ENCODE measurements at regions not wholly inside any gene's neighbourhood (a gene's known extent, or its start where the extent isn't known, plus 50 kb on each side); places are given as distances from the start of the nearest gene placed in this dataset.

GRCh38 chr9:13387734-13388067, 108.2 kb upstream of the MPDZ start:
- no peaks in the 10 kb centered on the region for H3K36me3 ChIP-seq (ENCODE audit: control insufficient read depth, insufficient read depth, low read length)
- H3K27me3 ChIP-seq (replicated peaks; ENCODE audit: control insufficient read depth, insufficient read depth, low read length): no peaks in the 10 kb centered on the region
- no peak for DNase-seq (ENCODE audit: extremely low read depth, insufficient read length)
- H3K4me3 ChIP-seq (replicated peaks; ENCODE audit: low read depth, low read length): no peak overlapping the region
- no peak for TF ChIP-seq CTCF (IDR thresholded peaks at IDR 0.05; ENCODE audit: insufficient read depth, low read length, poor library complexity, severe bottlenecking)

GRCh38 chr9:13386935-13387733, 107.6 kb upstream of the MPDZ start:
- Histone ChIP-seq H3K4me3 (replicated peaks; ENCODE audit: low read depth, low read length) (no peak overlapping the region), H3K27me3 (replicated peaks; ENCODE audit: control insufficient read depth, insufficient read depth, low read length) (no peaks in the 10 kb centered on the region), H3K36me3 (ENCODE audit: control insufficient read depth, insufficient read depth, low read length) (no peaks in the 10 kb centered on the region)
- DNase-seq (ENCODE audit: extremely low read depth, insufficient read length): no peak
- no peak for TF ChIP-seq CTCF (IDR thresholded peaks at IDR 0.05; ENCODE audit: insufficient read depth, low read length, poor library complexity, severe bottlenecking)

GRCh38 chr9:13386316-13386715, 106.8 kb upstream of the MPDZ start:
- DNase-seq (ENCODE audit: extremely low read depth, insufficient read length): no peak
- Histone ChIP-seq H3K36me3 (ENCODE audit: control insufficient read depth, insufficient read depth, low read length) (no peaks in the 10 kb centered on the region), H3K4me3 (replicated peaks; ENCODE audit: low read depth, low read length) (no peak overlapping the region), H3K27me3 (replicated peaks; ENCODE audit: control insufficient read depth, insufficient read depth, low read length) (no peaks in the 10 kb centered on the region)
- no peak for TF ChIP-seq CTCF (IDR thresholded peaks at IDR 0.05; ENCODE audit: insufficient read depth, low read length, poor library complexity, severe bottlenecking)

GRCh38 chr9:13383855-13384254, 104.4 kb upstream of the MPDZ start:
- Histone ChIP-seq H3K36me3 (ENCODE audit: control insufficient read depth, insufficient read depth, low read length) (no peaks in the 10 kb centered on the region), H3K4me3 (replicated peaks; ENCODE audit: low read depth, low read length) (no peak overlapping the region), H3K27me3 (replicated peaks; ENCODE audit: control insufficient read depth, insufficient read depth, low read length) (no peaks in the 10 kb centered on the region)
- no peak for TF ChIP-seq CTCF (IDR thresholded peaks at IDR 0.05; ENCODE audit: insufficient read depth, low read length, poor library complexity, severe bottlenecking)
- DNase-seq (ENCODE audit: extremely low read depth, insufficient read length): no peak

- Histone ChIP-seq H3K36me3 (ENCODE audit: control insufficient read depth, insufficient read depth, low read length) (no peaks in the 10 kb centered on the region), H3K27me3 (replicated peaks; ENCODE audit: control insufficient read depth, insufficient read depth, low read length) (no peaks in the 10 kb centered on the region), H3K4me3 (replicated peaks; ENCODE audit: low read depth, low read length) (no peak overlapping the region)
- no peak for DNase-seq (ENCODE audit: extremely low read depth, insufficient read length)
- TF ChIP-seq CTCF (IDR thresholded peaks at IDR 0.05; ENCODE audit: insufficient read depth, low read length, poor library complexity, severe bottlenecking): no peak
Measured at GRCh38 chr9:13383216-13383615, 103.7 kb upstream of the MPDZ start.

GRCh38 chr9:13382595-13382994, 103.1 kb upstream of the MPDZ start:
- H3K27me3 ChIP-seq (replicated peaks; ENCODE audit: control insufficient read depth, insufficient read depth, low read length): no peaks in the 10 kb centered on the region
- no peak for DNase-seq (ENCODE audit: extremely low read depth, insufficient read length)
- TF ChIP-seq CTCF (IDR thresholded peaks at IDR 0.05; ENCODE audit: insufficient read depth, low read length, poor library complexity, severe bottlenecking): no peak
- no peaks in the 10 kb centered on the region for H3K36me3 ChIP-seq (ENCODE audit: control insufficient read depth, insufficient read depth, low read length)
- no peak overlapping the region for H3K4me3 ChIP-seq (replicated peaks; ENCODE audit: low read depth, low read length)
